GM19324 (cell line): ENCODE measurements at regions not wholly inside any gene's neighbourhood (a gene's known extent, or its start where the extent isn't known, plus 50 kb on each side); places are given as distances from the start of the nearest gene placed in this dataset.

Experiments used
- ATAC-seq: cut with Tn5 transposase; IDR thresholded peaks from one replicate; pipeline ENCODE4 v1.9.1; 2021; ENCODE audit warnings: mild to moderate bottlenecking, moderate library complexity; ENCODE audit not compliant: unreplicated experiment, low FRiP score

GRCh38 chr5:125554355-125554754 lies 807.9 kb upstream of the ZNF608 start:
- ATAC-seq, result no peak

GRCh38 chr5:125555591-125555990 lies 809.2 kb upstream of the ZNF608 start:
- ATAC-seq, result no peak

GRCh38 chr5:125558016-125558415 lies 811.6 kb upstream of the ZNF608 start:
- no peak for ATAC-seq

- no peak for ATAC-seq
These were observed 812.0 kb upstream of the ZNF608 start for GRCh38 chr5:125558466-125558865.

- no peak for ATAC-seq
These were observed 812.9 kb upstream of the ZNF608 start for GRCh38 chr5:125559296-125559695.

GRCh38 chr5:125560476-125561225 lies 814.2 kb upstream of the ZNF608 start:
- ATAC-seq, result no peak

- ATAC-seq, result no peak
These were observed 818.0 kb upstream of the ZNF608 start for GRCh38 chr5:125564317-125564975.

- ATAC-seq, result no peak
These were observed 828.1 kb upstream of the ZNF608 start for GRCh38 chr5:125574491-125575044.

- no peak for ATAC-seq
These were observed 828.9 kb upstream of the ZNF608 start for GRCh38 chr5:125575171-125575890.

- ATAC-seq, result no peak
These were observed 829.6 kb upstream of the ZNF608 start for GRCh38 chr5:125575891-125576505.

GRCh38 chr5:125576822-125577221 lies 830.4 kb upstream of the ZNF608 start:
- no peak for ATAC-seq

- ATAC-seq, result no peak
These were observed 832.1 kb upstream of the ZNF608 start for GRCh38 chr5:125578551-125578950.

- ATAC-seq, result no peak
These were observed 832.7 kb upstream of the ZNF608 start for GRCh38 chr5:125579182-125579581.

GRCh38 chr5:125581311-125581710 lies 834.9 kb upstream of the ZNF608 start:
- no peak for ATAC-seq

GRCh38 chr5:125582352-125582751 lies 835.9 kb upstream of the ZNF608 start:
- no peak for ATAC-seq

GRCh38 chr5:125583321-125584139 lies 837.1 kb upstream of the ZNF608 start:
- no peak for ATAC-seq

GRCh38 chr5:125584140-125584520 lies 837.7 kb upstream of the ZNF608 start:
- ATAC-seq, result no peak

GRCh38 chr5:125587631-125588030 lies 835.6 kb upstream of the GRAMD2B start:
- no peak for ATAC-seq

- ATAC-seq, result no peak
These were observed 830.4 kb upstream of the GRAMD2B start for GRCh38 chr5:125592856-125593255.

- no peak for ATAC-seq
These were observed 828.1 kb upstream of the GRAMD2B start for GRCh38 chr5:125595095-125595494.
